Fibroblast of lung (primary cell): ENCODE measurements at regions not wholly inside any gene's neighbourhood (a gene's known extent, or its start where the extent isn't known, plus 50 kb on each side); places are given as distances from the start of the nearest gene placed in this dataset.
A peak's percentile ranks its signal among the peaks of the same experiment; 100 is the strongest.

ENCODE experiments used
- DNase-seq, 2 donors: peaks; one replicate each; pipeline versions ENCODE4 v3.0.0 to v3.0.0-alpha.2; 2010; ENCODE audit warnings: low read depth in 2 of 2
- H2AFZ ChIP-seq: 2 replicates; pipeline ENCODE4 v1.5.1; 2012; ENCODE audit warnings: low read length, control low read depth, inconsistent platforms
- H3K27ac ChIP-seq: 2 replicates; pipeline ENCODE4 v1.5.1; 2011; ENCODE audit warnings: low read length, control low read depth; ENCODE audit not compliant: insufficient read depth
- H3K27me3 ChIP-seq: 2 replicates; pipeline ENCODE4 v1.5.1; 2011; ENCODE audit warnings: mild to moderate bottlenecking, low read length; ENCODE audit not compliant: control insufficient read depth, insufficient read depth
- H3K36me3 ChIP-seq: 2 replicates; pipeline ENCODE4 v1.5.1; 2011; ENCODE audit warnings: low read length; ENCODE audit not compliant: control insufficient read depth, insufficient read depth
- H3K4me1 ChIP-seq: 2 replicates; pipeline ENCODE4 v1.5.1; 2011; ENCODE audit warnings: low read length; ENCODE audit not compliant: control insufficient read depth, insufficient read depth; ENCODE audit errors: extremely low read depth
- H3K4me2 ChIP-seq: 2 replicates; pipeline ENCODE4 v1.5.1; 2011; ENCODE audit warnings: low read length, control low read depth; ENCODE audit not compliant: insufficient read depth; ENCODE audit errors: extremely low read depth
- H3K4me3 ChIP-seq, 4 experiments: fragments of 200-600 bp in 1 of 4; sonication (generic) in 1 of 4; replicated peaks in 1 of 4; 2 replicates each; pipeline ENCODE4 v1.5.1; 2011 to 2016; ENCODE audit warnings: low read length in 4 of 4, low read depth in 3 of 4, mild to moderate bottlenecking in 3 of 4, control low read depth in 2 of 4, inconsistent platforms in 1 of 4, mixed read lengths in 1 of 4; ENCODE audit not compliant: insufficient read depth in 1 of 4; ENCODE audit errors: control extremely low read depth in 1 of 4
- H3K79me2 ChIP-seq: 2 replicates; pipeline ENCODE4 v1.5.1; 2012; ENCODE audit warnings: mild to moderate bottlenecking, low read length, inconsistent platforms; ENCODE audit not compliant: control insufficient read depth, insufficient read depth
- H3K9ac ChIP-seq: 2 replicates; pipeline ENCODE4 v1.5.1; 2011; ENCODE audit warnings: mild to moderate bottlenecking, low read length, control low read depth; ENCODE audit not compliant: insufficient read depth
- H3K9me3 ChIP-seq: 2 replicates; pipeline ENCODE4 v1.5.1; 2012; ENCODE audit warnings: low read depth, low read length; ENCODE audit not compliant: control insufficient read depth, insufficient read depth
- H4K20me1 ChIP-seq: 2 replicates; pipeline ENCODE4 v1.5.1; 2011; ENCODE audit warnings: low read length; ENCODE audit not compliant: control insufficient read depth, insufficient read depth; ENCODE audit errors: extremely low read depth
- EZH2 ChIP-seq: IDR thresholded peaks from 2 replicates; pipeline ENCODE4 v1.5.1; 2012; ENCODE audit warnings: low read length, control low read depth, mild to moderate bottlenecking; ENCODE audit errors: missing control alignments
- TF ChIP-seq, protein P1 (sequence below), 2 donors: IDR thresholded peaks in 1 of 2; conservative IDR thresholded peaks in 1 of 2; 1 replicate in 1 of 2; 2 replicates in 1 of 2; pipeline ENCODE4 v1.5.1; 2011 to 2012; ENCODE audit warnings: low read length in 2 of 2, control low read depth in 1 of 2, inconsistent platforms in 1 of 2, low read depth in 1 of 2, mild to moderate bottlenecking in 1 of 2

DNA sequence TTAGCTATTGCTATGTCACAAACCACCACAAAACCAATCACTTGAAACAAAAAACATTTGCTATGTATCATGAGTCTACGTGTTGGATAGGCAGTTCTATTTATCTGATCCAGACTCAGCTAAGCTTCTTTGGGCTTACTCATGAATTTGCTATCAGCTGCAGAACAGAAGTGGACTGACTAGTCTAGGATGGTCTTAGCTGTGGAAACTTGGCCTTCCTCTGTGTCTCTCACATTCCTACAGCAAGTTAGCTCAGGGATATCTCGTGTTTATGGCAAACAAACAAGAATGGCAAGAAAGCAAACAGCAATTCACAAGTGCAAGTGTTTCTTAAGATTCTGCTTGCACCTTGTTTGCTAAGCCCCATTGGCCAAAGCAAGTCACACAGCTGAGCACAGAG, 288.0 kb upstream of the TNP1 start:
- DNase-seq = peak in 1 of 2 donors; percentile 70
- Histone ChIP-seq H2AFZ (no peak overlapping the region), H3K9ac (no peak overlapping the region)

DNA sequence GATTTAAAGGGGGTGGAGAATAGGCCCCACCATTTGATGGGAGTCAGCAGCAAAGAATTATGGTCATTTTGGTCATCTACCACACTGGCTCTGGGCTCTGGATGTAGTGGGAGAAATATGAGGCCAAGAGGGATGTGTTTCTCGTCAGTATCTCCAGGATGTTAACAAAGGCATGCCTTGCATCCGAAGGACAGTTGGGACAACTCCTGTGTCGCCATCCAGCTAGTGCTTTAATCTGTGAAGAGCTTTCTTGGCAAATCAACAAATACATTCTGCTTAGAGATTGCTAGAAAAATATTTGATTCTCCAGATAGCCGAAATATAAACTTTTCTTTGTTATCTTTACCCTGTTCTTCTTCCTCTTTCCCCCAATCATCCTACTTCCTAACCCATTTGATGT, 287.1 kb upstream of the TNP1 start:
- Histone ChIP-seq H3K4me1 (no peaks in the 10 kb centered on the region), H3K4me2 (no peak overlapping the region), H4K20me1 (no peaks in the 10 kb centered on the region), H3K4me3 (no peak overlapping the region), H3K36me3 (no peaks in the 10 kb centered on the region), H3K9ac (no peak overlapping the region), H3K79me2 (no peaks in the 10 kb centered on the region), H3K27ac (no peak overlapping the region), H3K27me3 (no peaks in the 10 kb centered on the region), H2AFZ (no peak overlapping the region), H3K9me3 (no peaks in the 10 kb centered on the region)
- TF ChIP-seq EZH2 = no peak
- TF ChIP-seq, protein P1, sequence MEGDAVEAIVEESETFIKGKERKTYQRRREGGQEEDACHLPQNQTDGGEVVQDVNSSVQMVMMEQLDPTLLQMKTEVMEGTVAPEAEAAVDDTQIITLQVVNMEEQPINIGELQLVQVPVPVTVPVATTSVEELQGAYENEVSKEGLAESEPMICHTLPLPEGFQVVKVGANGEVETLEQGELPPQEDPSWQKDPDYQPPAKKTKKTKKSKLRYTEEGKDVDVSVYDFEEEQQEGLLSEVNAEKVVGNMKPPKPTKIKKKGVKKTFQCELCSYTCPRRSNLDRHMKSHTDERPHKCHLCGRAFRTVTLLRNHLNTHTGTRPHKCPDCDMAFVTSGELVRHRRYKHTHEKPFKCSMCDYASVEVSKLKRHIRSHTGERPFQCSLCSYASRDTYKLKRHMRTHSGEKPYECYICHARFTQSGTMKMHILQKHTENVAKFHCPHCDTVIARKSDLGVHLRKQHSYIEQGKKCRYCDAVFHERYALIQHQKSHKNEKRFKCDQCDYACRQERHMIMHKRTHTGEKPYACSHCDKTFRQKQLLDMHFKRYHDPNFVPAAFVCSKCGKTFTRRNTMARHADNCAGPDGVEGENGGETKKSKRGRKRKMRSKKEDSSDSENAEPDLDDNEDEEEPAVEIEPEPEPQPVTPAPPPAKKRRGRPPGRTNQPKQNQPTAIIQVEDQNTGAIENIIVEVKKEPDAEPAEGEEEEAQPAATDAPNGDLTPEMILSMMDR (conservative IDR thresholded peaks at IDR 0.05 in 1 of 2, IDR thresholded peaks at IDR 0.05 in 1 of 2; ENCODE audit: low read depth in 1 of 2, low read length in 2 of 2) = no peak
- no peak for DNase-seq

More for the DNA sequence above, 288.0 kb upstream of the TNP1 start:
- H3K27ac ChIP-seq = no peak overlapping the region
- no peaks in the 10 kb centered on the region for H3K79me2 ChIP-seq
- no peak overlapping the region for H3K4me2 ChIP-seq
- no peaks in the 10 kb centered on the region for H3K27me3 ChIP-seq
- no peaks in the 10 kb centered on the region for H4K20me1 ChIP-seq
- H3K36me3 ChIP-seq = no peaks in the 10 kb centered on the region
- H3K9me3 ChIP-seq = no peaks in the 10 kb centered on the region
- no peak overlapping the region for H3K4me3 ChIP-seq
- TF ChIP-seq, protein P1 (conservative IDR thresholded peaks at IDR 0.05 in 1 of 2, IDR thresholded peaks at IDR 0.05 in 1 of 2; ENCODE audit: low read depth in 1 of 2, low read length in 2 of 2) = no peak
- TF ChIP-seq EZH2 = no peak
- no peaks in the 10 kb centered on the region for H3K4me1 ChIP-seq

- Histone ChIP-seq H3K27me3 (no peaks in the 10 kb centered on the region), H3K4me2 (no peak overlapping the region), H3K9ac (no peak overlapping the region), H3K27ac (no peak overlapping the region), H3K4me3 (no peak overlapping the region), H3K4me1 (no peaks in the 10 kb centered on the region), H3K36me3 (no peaks in the 10 kb centered on the region), H3K9me3 (no peaks in the 10 kb centered on the region), H4K20me1 (no peaks in the 10 kb centered on the region), H3K79me2 (no peaks in the 10 kb centered on the region), H2AFZ (no peak overlapping the region)
- no peak for TF ChIP-seq EZH2
- TF ChIP-seq, protein P1 (conservative IDR thresholded peaks at IDR 0.05 in 1 of 2, IDR thresholded peaks at IDR 0.05 in 1 of 2; ENCODE audit: low read depth in 1 of 2, low read length in 2 of 2) = peak; percentile 39 to 66
- DNase-seq = no peak
Measured at GRCh38 chr2:217142649-217143266, 282.9 kb upstream of the TNP1 start.
